Osteocyte (in vitro differentiated cells): ENCODE measurements at regions not wholly inside any gene's neighbourhood (a gene's known extent, or its start where the extent isn't known, plus 50 kb on each side); places are given as distances from the start of the nearest gene placed in this dataset.

ENCODE experiments used
- DNase-seq: peaks from one replicate; pipeline ENCODE4 v3.0.0; 2021; ENCODE audit warnings: mixed read lengths; ENCODE audit not compliant: unreplicated experiment; ENCODE audit errors: extremely low spot score
- H3K27ac Mint-ChIP-seq: one replicate; pipeline ENCODE4 v1.8.0; 2021; ENCODE audit warnings: mild to moderate bottlenecking, mixed read lengths; ENCODE audit not compliant: unreplicated experiment
- H3K27me3 Mint-ChIP-seq: one replicate; pipeline ENCODE4 v1.8.0; 2021; ENCODE audit warnings: mixed read lengths; ENCODE audit not compliant: unreplicated experiment
- H3K36me3 Mint-ChIP-seq: one replicate; pipeline ENCODE4 v1.8.0; 2021; ENCODE audit warnings: mixed read lengths; ENCODE audit not compliant: unreplicated experiment
- H3K4me1 Mint-ChIP-seq: one replicate; pipeline ENCODE4 v1.8.0; 2021; ENCODE audit warnings: mixed read lengths; ENCODE audit not compliant: unreplicated experiment
- H3K4me3 Mint-ChIP-seq: one replicate; pipeline ENCODE4 v1.8.0; 2021; ENCODE audit warnings: mild to moderate bottlenecking, moderate library complexity, mixed read lengths; ENCODE audit not compliant: unreplicated experiment
- H3K9me3 Mint-ChIP-seq: one replicate; pipeline ENCODE4 v1.8.0; 2021; ENCODE audit warnings: mixed read lengths; ENCODE audit not compliant: unreplicated experiment
- TF ChIP-seq, protein P1 (sequence below): fragments of 200-600 bp; sonication (generic); IDR thresholded peaks from 2 replicates; pipeline ENCODE4 v1.5.0; 2021; ENCODE audit warnings: antibody characterized with exemption, mild to moderate bottlenecking, moderate library complexity

DNA sequence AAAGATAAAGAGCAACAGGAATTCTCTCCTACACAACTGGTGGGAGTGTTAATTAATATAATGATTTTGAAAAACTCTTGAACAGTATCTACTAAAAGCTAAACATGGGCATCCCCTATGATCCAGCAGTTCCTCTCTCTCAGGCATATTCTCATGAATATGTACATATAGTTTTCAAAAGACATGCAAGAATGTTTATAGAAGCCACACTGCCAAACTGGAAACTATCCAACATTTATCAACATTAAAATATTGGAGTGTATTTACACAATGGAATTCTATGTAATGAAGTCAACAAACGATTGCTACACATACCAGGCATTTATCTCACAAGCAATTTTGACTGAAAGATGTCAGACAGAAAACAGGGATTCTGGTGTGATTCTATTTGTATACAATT lies 404.5 kb upstream of the ANKRD30A start:
- no peak for DNase-seq
- Mint-ChIP-seq H3K9me3 (no peaks in the 10 kb centered on the region), H3K4me1 (peaks cover 27% of the 10 kb centered on the region), H3K27ac (no peak overlapping the region), H3K36me3 (no peaks in the 10 kb centered on the region), H3K4me3 (no peak overlapping the region), H3K27me3 (no peaks in the 10 kb centered on the region)
- TF ChIP-seq, protein P1, sequence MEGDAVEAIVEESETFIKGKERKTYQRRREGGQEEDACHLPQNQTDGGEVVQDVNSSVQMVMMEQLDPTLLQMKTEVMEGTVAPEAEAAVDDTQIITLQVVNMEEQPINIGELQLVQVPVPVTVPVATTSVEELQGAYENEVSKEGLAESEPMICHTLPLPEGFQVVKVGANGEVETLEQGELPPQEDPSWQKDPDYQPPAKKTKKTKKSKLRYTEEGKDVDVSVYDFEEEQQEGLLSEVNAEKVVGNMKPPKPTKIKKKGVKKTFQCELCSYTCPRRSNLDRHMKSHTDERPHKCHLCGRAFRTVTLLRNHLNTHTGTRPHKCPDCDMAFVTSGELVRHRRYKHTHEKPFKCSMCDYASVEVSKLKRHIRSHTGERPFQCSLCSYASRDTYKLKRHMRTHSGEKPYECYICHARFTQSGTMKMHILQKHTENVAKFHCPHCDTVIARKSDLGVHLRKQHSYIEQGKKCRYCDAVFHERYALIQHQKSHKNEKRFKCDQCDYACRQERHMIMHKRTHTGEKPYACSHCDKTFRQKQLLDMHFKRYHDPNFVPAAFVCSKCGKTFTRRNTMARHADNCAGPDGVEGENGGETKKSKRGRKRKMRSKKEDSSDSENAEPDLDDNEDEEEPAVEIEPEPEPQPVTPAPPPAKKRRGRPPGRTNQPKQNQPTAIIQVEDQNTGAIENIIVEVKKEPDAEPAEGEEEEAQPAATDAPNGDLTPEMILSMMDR = no peak

DNA sequence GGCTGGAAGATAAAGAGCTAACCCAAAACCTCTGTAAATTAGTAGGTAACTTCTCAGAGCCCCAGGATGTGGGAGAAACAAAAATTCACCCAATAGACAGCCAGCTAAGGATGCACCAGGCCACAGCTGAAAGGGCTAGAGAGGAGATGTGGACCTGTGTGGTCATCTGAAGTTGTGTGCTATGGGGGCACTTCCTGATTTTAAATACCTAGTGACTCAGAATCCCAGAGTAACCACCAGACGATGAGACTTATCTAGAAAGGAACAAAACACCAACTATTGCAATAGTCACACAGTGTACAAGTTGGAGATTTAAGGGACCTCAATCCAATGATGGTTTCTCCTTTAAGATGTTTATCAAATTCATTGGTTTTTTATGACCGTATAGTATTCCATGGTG lies 408.3 kb upstream of the ANKRD30A start:
- TF ChIP-seq, protein P1 = no peak

DNA sequence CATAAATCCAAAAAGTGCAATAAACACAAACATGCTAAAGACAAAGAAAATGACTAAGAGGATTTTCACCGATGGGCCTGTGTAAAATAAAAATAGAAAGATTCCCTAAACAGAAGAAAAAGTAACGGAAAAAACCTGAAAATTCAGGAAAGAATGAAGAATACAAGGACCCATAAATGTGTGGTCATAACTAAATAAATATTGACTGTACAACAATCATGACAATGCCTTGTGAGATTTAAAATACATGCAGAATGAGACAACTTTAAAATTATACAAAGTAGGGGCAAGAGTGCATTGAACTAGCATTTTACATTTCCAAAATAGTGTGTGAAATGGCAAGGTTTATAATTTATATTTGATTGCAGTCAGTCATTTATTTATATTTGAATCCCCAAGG lies 409.1 kb upstream of the ANKRD30A start:
- no peak overlapping the region for H3K4me3 Mint-ChIP-seq
- no peaks in the 10 kb centered on the region for H3K27me3 Mint-ChIP-seq
- peaks cover 9% of the 10 kb centered on the region for H3K4me1 Mint-ChIP-seq
- H3K9me3 Mint-ChIP-seq = no peaks in the 10 kb centered on the region
- no peak overlapping the region for H3K27ac Mint-ChIP-seq
- no peak for DNase-seq
- H3K36me3 Mint-ChIP-seq = no peaks in the 10 kb centered on the region
- TF ChIP-seq, protein P1 = no peak

More for the DNA sequence above, 408.3 kb upstream of the ANKRD30A start:
- Mint-ChIP-seq H3K36me3 (no peaks in the 10 kb centered on the region), H3K9me3 (no peaks in the 10 kb centered on the region), H3K27ac (no peak overlapping the region), H3K4me3 (no peak overlapping the region), H3K4me1 (peaks cover 13% of the 10 kb centered on the region), H3K27me3 (no peaks in the 10 kb centered on the region)
- DNase-seq = no peak

GRCh38 chr10:36712695-36713094 lies 412.7 kb upstream of the ANKRD30A start:
- no peak overlapping the region for H3K4me3 Mint-ChIP-seq
- H3K9me3 Mint-ChIP-seq = no peaks in the 10 kb centered on the region
- H3K27me3 Mint-ChIP-seq = no peaks in the 10 kb centered on the region
- H3K36me3 Mint-ChIP-seq = no peaks in the 10 kb centered on the region
- H3K27ac Mint-ChIP-seq = no peak overlapping the region
- TF ChIP-seq, protein P1 = no peak
- no peak for DNase-seq
- H3K4me1 Mint-ChIP-seq = no peaks in the 10 kb centered on the region

DNA sequence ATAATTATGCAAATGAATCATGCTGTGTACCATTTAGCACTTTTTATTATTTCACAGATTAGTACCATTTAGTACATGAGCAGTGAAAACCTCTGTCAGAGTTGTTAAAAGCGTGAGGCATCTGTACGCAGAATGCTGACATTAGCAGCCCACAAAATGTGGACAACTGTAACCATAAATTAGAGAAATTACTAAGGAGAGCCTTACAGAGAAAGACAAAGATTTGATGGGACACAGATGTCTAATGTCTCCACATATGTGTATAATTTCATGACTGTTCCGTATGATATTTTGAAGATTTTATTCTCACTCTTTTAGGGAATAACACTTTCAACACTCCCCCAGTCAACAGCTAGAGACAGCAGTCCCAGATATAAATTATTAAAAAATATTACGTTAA lies 414.0 kb upstream of the ANKRD30A start:
- Mint-ChIP-seq H3K27me3 (no peaks in the 10 kb centered on the region), H3K4me1 (no peaks in the 10 kb centered on the region), H3K9me3 (no peaks in the 10 kb centered on the region), H3K4me3 (no peak overlapping the region), H3K36me3 (no peaks in the 10 kb centered on the region), H3K27ac (no peak overlapping the region)
- no peak for DNase-seq
- TF ChIP-seq, protein P1 = no peak
